ENCODE measurements at regions not wholly inside any gene's neighbourhood (a gene's known extent, or its start where the extent isn't known, plus 50 kb on each side); places are given as distances from the start of the nearest gene placed in this dataset.

DNA sequence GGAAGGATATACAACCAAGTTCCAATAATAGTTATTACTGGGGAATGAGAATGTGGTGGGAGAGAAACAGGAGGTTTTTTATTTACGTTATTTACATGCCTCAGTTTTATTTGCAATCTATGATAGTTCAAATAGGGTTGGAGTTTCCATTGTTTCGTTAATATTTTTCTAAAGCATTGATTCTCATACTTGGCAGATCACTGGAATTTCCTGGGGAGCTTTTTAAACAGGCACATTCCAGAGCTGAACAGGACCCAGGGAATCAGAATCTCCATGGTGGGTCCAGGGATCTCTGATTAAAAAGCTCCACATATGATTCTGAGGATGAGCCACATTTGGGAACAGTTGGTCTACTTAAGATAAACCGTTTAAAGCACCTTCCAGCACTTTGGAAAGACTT is 123.9 kb downstream of the IL20RB start:
- intact Hi-C loops (cut with micrococcal nuclease; ENCODE audit: unreplicated experiment) = no loop called here
- DNase-seq = no peak
- no TSS peak for BruUV-seq (replicated peaks)
- CTCF ChIA-PET = interaction anchor here (0.7 to 1.7 kb wide), 3 partner anchors 8 to 92 kb away, joined by 3 to 5 read pairs (median 3); no protein-coding TSS in a partner anchor
- H3K36me3 Mint-ChIP-seq (ENCODE audit: insufficient read depth, unreplicated experiment) = no peaks in the 10 kb centered on the region
- H3K4me1 Mint-ChIP-seq (ENCODE audit: low read depth, unreplicated experiment) = no peaks in the 10 kb centered on the region
- H3K27me3 Mint-ChIP-seq (ENCODE audit: unreplicated experiment) = peaks cover 53% of the 10 kb centered on the region
- no peaks in the 10 kb centered on the region for H3K9me3 Mint-ChIP-seq (ENCODE audit: low read depth, unreplicated experiment)
- H3K27ac Mint-ChIP-seq (ENCODE audit: unreplicated experiment) = no peak overlapping the region
- H3K4me3 Mint-ChIP-seq (ENCODE audit: low read depth, unreplicated experiment) = no peak overlapping the region
- TF ChIP-seq, protein P1, sequence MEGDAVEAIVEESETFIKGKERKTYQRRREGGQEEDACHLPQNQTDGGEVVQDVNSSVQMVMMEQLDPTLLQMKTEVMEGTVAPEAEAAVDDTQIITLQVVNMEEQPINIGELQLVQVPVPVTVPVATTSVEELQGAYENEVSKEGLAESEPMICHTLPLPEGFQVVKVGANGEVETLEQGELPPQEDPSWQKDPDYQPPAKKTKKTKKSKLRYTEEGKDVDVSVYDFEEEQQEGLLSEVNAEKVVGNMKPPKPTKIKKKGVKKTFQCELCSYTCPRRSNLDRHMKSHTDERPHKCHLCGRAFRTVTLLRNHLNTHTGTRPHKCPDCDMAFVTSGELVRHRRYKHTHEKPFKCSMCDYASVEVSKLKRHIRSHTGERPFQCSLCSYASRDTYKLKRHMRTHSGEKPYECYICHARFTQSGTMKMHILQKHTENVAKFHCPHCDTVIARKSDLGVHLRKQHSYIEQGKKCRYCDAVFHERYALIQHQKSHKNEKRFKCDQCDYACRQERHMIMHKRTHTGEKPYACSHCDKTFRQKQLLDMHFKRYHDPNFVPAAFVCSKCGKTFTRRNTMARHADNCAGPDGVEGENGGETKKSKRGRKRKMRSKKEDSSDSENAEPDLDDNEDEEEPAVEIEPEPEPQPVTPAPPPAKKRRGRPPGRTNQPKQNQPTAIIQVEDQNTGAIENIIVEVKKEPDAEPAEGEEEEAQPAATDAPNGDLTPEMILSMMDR (IDR thresholded peaks at IDR 0.05; ENCODE audit: unreplicated experiment) = no peak

DNA sequence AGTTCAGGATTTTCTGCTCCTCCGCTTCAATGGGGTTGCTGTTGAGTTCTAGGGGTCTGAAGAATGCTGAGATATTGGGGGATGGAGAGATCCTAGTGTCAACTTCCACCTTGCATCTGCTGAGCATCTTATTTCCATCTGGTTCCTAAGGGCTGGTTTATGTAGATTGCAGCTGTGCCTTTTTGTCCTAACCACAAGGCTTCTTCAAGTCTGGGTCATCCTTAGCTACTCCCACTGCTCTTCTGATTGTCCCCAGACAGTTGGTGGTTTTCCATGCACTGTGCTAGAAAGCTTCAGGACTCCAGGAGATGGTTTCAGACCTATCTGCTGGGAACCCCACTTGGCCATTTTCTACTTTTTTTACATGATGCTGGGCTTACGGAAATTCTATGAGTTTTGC is 125.0 kb downstream of the IL20RB start:
- peaks cover 43% of the 10 kb centered on the region for H3K27me3 Mint-ChIP-seq (ENCODE audit: unreplicated experiment)
- H3K4me1 Mint-ChIP-seq (ENCODE audit: low read depth, unreplicated experiment) = no peaks in the 10 kb centered on the region
- no peak for DNase-seq
- no peak overlapping the region for H3K27ac Mint-ChIP-seq (ENCODE audit: unreplicated experiment)
- BruUV-seq (replicated peaks) = no TSS peak
- H3K4me3 Mint-ChIP-seq (ENCODE audit: low read depth, unreplicated experiment) = no peak overlapping the region
- intact Hi-C loops (cut with micrococcal nuclease; ENCODE audit: unreplicated experiment) = no loop called here
- TF ChIP-seq, protein P1 (IDR thresholded peaks at IDR 0.05; ENCODE audit: unreplicated experiment) = no peak
- no peaks in the 10 kb centered on the region for H3K9me3 Mint-ChIP-seq (ENCODE audit: low read depth, unreplicated experiment)
- no peaks in the 10 kb centered on the region for H3K36me3 Mint-ChIP-seq (ENCODE audit: insufficient read depth, unreplicated experiment)
- CTCF ChIA-PET = interaction anchor here (1.0 to 1.7 kb wide), 2 partner anchors 9 to 28 kb away, joined by 3 to 5 read pairs; no protein-coding TSS in a partner anchor

DNA sequence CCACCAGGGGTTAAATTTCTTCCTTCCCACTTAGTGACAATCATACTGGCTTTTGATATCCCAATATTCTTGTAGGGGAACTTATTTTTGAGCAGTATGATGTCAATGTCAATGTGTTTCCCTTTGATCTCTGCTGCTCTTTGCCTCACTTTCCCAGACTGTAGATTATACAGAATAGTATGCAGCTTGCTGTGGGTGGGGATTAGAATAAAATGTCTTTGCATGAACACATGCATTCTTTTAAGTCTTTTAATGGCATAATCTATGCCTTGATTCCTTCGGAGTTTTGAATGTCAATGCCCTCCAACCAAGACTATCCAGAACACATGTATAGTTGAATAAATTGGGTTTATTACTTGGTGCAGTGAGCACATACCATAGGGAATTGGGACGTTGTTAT is 125.5 kb downstream of the IL20RB start:
- Mint-ChIP-seq H3K36me3 (ENCODE audit: insufficient read depth, unreplicated experiment) (no peaks in the 10 kb centered on the region), H3K9me3 (ENCODE audit: low read depth, unreplicated experiment) (no peaks in the 10 kb centered on the region), H3K27ac (ENCODE audit: unreplicated experiment) (no peak overlapping the region), H3K4me3 (ENCODE audit: low read depth, unreplicated experiment) (no peak overlapping the region), H3K27me3 (ENCODE audit: unreplicated experiment) (peaks cover 42% of the 10 kb centered on the region), H3K4me1 (ENCODE audit: low read depth, unreplicated experiment) (no peaks in the 10 kb centered on the region)
- CTCF ChIA-PET = no interaction called here
- DNase-seq = no peak
- TF ChIP-seq, protein P1 (IDR thresholded peaks at IDR 0.05; ENCODE audit: unreplicated experiment) = no peak
- intact Hi-C loops (cut with micrococcal nuclease; ENCODE audit: unreplicated experiment) = no loop called here
- BruUV-seq (replicated peaks) = no TSS peak

DNA sequence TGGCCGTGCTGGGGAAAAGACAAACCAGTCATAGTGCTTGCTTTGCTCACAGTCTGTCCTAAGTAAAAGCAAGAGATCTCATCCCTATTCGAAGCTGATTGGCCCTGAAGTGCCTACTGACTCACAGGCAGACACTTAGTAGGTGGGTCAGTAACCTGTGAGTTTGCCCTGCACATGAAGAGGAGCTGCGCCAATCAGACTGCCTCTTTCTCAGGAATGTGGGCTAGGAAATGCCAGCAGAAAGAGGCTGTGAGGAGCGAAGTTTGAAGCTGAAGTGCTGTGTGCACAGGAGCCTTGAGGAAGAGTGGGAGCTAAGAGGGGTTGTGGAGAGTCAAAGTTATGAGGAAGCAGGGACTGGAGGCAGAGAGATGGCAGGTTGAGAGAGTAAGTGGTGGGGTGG is 126.8 kb downstream of the IL20RB start:
- TF ChIP-seq, protein P1 (IDR thresholded peaks at IDR 0.05; ENCODE audit: unreplicated experiment) = no peak
- Mint-ChIP-seq H3K27ac (ENCODE audit: unreplicated experiment) (no peak overlapping the region), H3K9me3 (ENCODE audit: low read depth, unreplicated experiment) (no peaks in the 10 kb centered on the region), H3K27me3 (ENCODE audit: unreplicated experiment) (peaks cover 45% of the 10 kb centered on the region), H3K4me1 (ENCODE audit: low read depth, unreplicated experiment) (no peaks in the 10 kb centered on the region), H3K36me3 (ENCODE audit: insufficient read depth, unreplicated experiment) (no peaks in the 10 kb centered on the region), H3K4me3 (ENCODE audit: low read depth, unreplicated experiment) (no peak overlapping the region)
- DNase-seq = no peak
- CTCF ChIA-PET = no interaction called here
- intact Hi-C loops (cut with micrococcal nuclease; ENCODE audit: unreplicated experiment) = no loop called here
- BruUV-seq (replicated peaks) = no TSS peak

Measured in Calu3 (cell line).